GM18499 (cell line): ENCODE measurements at regions not wholly inside any gene's neighbourhood (a gene's known extent, or its start where the extent isn't known, plus 50 kb on each side); places are given as distances from the start of the nearest gene placed in this dataset.

Source experiments
- ATAC-seq: cut with Tn5 transposase; IDR thresholded peaks from one replicate; pipeline ENCODE4 v1.9.1; 2021; ENCODE audit warnings: moderate number of reproducible peaks; ENCODE audit not compliant: insufficient read depth, unreplicated experiment

DNA sequence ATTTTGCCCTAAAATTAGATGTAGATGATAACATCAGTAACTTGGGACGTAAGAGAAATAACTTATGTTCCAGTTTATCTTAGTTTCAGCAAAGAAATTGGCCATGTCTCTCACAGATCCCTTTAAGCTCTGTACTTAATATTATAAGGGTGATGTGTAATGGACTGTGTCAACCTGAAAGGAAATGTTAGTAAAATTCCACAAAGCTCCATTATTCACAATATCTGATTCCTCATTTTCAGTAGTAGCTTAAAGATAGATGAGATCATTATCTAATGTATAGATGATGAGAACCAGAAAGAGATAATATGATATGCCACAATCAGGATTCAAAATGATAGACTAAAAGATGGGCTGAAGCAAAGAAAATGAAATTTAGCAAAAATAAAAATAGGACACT, 316.8 kb upstream of the CHRM2 start:
- ATAC-seq = no peak

DNA sequence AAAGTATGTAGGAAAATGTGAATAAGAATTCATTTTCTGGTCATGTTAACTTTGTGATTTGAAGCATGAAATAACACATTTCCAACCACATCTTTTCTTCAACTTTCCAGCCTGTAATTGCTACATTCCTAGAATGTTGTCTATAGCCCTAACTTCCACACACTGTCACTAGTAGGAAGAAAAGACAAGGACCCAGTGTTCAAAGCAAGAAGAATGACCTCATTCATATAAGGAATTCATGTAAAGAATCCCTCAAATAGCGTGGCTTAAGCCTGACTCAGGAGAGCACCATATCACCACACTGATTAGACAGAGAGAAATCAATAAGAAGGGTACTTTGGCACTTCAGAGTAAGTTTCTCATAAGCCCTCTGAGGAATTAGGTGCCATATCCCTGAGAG, 318.7 kb upstream of the CHRM2 start:
- ATAC-seq = no peak

DNA sequence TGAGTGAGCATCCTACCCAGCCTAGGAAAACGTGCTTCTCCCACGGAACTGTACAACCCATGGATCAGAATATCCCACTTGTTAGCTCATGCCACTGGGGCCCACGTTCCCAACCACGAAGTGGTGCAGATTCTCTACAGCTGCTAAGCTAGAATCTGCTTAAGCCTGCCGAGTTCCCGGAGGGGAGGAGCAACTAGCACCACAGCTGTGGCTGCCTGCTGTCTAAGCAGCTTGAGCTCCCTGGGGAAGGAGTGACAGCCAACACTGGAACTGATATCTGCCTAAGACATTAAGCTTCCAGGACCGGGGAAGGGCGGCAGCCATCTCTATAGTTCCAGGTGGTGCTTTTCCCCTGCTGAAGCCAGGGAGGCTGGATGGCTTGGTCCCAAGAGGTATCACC, 334.7 kb upstream of the CHRM2 start:
- ATAC-seq = no peak

GRCh38 chr7:136530831-136531230, 337.6 kb upstream of the CHRM2 start:
- no peak for ATAC-seq

GRCh38 chr7:136528329-136528728, 340.1 kb upstream of the CHRM2 start:
- no peak for ATAC-seq

- no peak for ATAC-seq
Measured at GRCh38 chr7:136527554-136527953, 340.9 kb upstream of the CHRM2 start.

- ATAC-seq = no peak
Measured at GRCh38 chr7:136526408-136527105, 341.9 kb upstream of the CHRM2 start.

DNA sequence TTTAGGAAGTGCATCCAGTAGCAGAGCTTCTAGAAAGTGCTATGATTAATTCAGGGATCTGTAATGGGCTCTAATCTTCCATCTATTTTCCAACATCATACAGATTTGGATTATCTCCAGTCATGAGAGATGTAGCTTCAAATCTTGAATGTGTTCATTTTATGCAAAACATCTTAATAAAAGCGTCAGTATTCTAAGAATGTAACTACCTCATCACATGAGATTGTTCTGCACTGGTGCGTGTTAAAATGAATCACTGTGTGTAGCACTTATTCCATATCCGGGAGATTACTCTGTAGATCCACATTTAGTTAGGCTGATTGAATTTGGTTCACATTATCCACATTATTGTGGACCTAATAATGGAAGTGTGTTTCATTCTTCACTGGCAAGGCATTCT, 344.9 kb upstream of the CHRM2 start:
- ATAC-seq = no peak

- ATAC-seq = no peak
Measured at GRCh38 chr7:136517971-136518370, 350.5 kb upstream of the CHRM2 start.

- ATAC-seq = no peak
Measured at GRCh38 chr7:136514776-136515175, 353.7 kb upstream of the CHRM2 start.

- ATAC-seq = no peak
Measured at GRCh38 chr7:136513744-136514143, 354.7 kb upstream of the CHRM2 start.

- no peak for ATAC-seq
Measured at GRCh38 chr7:136509466-136509865, 359.0 kb upstream of the CHRM2 start.

DNA sequence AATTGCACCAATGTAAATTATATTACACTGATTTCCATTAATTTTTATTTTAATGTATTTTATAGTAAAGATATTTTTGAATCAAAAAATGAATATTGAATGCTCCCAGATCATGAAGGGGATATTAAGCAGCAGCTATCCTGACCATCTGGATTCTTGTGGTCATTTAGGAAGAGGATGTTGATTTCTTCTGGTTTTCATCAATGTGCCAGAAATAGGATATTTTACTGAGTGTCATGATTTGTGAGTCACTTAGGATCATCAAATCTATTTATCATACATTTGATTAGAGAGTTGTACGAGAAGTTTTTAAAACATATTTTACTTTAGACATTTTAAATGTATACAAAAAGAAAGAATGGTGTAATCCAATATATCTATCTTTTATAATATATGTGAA, 366.3 kb upstream of the CHRM2 start:
- no peak for ATAC-seq

GRCh38 chr7:136501151-136501550, 367.3 kb upstream of the CHRM2 start:
- ATAC-seq = no peak

GRCh38 chr7:136496551-136496950, 371.9 kb upstream of the CHRM2 start:
- ATAC-seq = no peak

- ATAC-seq = no peak
Measured at GRCh38 chr7:136495081-136495480, 373.4 kb upstream of the CHRM2 start.

DNA sequence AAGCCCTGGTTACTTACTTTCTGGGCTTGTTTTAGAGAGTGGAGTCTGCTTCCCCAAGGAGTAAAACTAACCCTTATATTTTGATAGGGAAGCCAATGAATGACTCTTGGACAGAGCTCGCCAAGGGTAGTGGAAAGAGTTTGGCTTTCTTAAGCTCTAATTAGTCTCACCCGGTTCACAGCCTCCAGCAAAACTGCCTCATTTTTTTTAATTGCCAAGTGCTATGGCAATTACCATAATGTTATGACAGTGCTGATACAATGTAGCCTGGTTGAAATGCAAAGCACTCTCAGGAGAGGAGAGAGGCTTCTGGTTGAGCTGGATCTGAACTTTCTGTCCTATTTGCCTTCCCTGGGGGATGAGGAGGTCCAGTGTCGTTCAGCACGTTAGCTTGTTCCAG, 376.1 kb upstream of the CHRM2 start:
- no peak for ATAC-seq

DNA sequence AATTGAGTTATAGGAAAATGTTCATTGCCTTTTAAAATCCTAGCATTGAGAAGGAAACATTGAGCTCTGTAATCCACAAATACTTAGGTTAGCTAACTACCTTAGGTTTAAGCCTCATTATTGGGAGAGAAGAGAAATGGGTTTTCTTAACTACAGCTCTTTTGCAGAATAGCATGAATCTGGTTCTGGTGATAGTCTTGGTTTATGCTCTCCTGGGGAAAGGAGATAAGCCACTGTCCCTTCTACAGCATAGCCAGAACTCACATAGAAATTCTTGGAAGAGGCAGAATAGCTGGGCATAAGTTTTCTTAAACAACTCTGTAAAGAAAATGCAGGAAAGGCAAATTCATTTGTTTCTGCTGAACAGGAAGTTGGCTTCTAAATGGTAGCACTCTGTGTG, 378.6 kb upstream of the CHRM2 start:
- ATAC-seq = no peak

DNA sequence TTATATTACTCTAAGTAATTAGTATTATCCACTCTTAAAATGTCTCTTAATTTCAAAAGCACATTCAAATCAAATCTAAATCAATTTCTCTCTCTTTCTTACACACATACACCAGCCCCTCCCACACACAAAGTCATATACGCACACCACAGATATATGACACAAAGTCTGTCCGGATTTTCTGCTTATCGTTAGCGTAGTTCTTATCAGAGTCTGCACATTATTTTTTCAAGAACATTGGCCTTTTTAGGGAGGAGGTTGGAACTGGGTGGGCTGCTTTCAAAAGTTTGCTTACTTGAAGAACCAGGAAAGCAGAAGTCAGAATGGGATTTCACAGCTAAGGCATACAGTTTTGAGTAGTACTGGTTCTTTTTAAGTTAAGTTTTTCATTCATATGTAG, 387.6 kb upstream of the CHRM2 start:
- ATAC-seq = no peak

GRCh38 chr7:136479922-136480321, 388.5 kb upstream of the CHRM2 start:
- ATAC-seq = no peak

DNA sequence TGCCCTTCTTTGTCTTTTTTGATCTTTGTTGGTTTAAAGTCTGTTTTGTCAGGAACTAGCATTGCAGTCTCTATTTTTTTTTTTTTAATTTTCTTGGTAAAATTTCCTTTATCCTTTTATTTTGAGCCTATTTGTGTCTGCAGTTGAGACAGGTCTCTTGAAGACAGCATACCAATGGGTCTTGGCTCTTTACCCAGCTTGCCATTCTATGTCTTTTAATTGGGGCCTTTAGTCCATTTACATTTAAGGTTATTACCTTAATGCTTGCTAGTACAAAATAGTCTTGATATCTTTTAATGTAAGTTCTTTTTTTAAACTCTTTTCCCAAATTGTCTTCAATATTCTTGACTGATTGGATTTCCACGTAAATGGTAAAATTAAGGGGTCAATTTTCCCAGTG, 398.3 kb upstream of the CHRM2 start:
- ATAC-seq = no peak

GRCh38 chr7:136452949-136453348, 415.5 kb upstream of the CHRM2 start:
- ATAC-seq = no peak

DNA sequence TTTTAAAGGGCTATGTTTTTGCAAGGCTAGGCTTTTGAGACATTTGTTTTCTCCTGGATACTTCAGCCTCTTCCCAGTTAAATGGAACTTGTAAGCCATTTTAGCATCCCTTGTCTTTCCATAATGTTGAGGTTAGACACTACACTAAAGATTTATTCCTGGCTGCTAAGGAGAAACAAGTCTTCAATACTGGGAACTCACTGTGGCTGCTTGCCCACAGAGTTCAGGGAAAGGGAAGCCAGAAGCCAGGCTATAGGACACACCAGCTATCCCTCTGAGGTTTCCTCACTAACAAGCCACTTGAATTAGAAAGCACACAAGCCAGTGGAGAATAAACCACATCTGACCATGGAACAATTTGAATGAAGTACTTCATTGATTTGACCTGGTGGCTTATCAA, 421.7 kb upstream of the CHRM2 start:
- ATAC-seq = no peak
